IMR-90 (cell line): ENCODE measurements at regions not wholly inside any gene's neighbourhood (a gene's known extent, or its start where the extent isn't known, plus 50 kb on each side); places are given as distances from the start of the nearest gene placed in this dataset.

ENCODE experiments used
- ATAC-seq: fragments of 200-7000 bp; cut with Tn5 transposase; 2 replicates; pipeline ENCODE4 v1.9.1; 2020; ENCODE audit warnings: low read depth, mild to moderate bottlenecking, moderate library complexity
- BruUV-seq: library from RNA; stranded (reverse); fragments of 400-500 nt; replicated peaks from 2 replicates; lab custom pipeline; 2021; lab: Mats Ljungman, UMichigan
- CTCF ChIA-PET: fragments of 300-600 bp; formaldehyde crosslinking; extraction: SDS; loops from one replicate; lab custom pipeline; 2021; ENCODE audit warnings: antibody characterized with exemption; lab: Yijun Ruan, JAX
- POLR2A ChIA-PET: fragments of 300-600 bp; sonication (Branson Sonifier 250); formaldehyde crosslinking; loops from one replicate; lab custom pipeline; 2022; ENCODE audit warnings: antibody characterized with exemption; ENCODE audit not compliant: unreplicated experiment; lab: Charles Lee
- DNase-seq: peaks from one replicate; pipeline ENCODE4 v3.0.0; 2013
- H2AFZ ChIP-seq: replicated peaks from 2 replicates; pipeline ENCODE3; 2013; ENCODE audit warnings: low read length, mild to moderate bottlenecking; ENCODE audit not compliant: poor library complexity
- H2AK5ac ChIP-seq: 2 replicates; pipeline ENCODE4 v1.6.1; 2013; ENCODE audit warnings: low read depth, low read length, inconsistent platforms
- H2AK9ac ChIP-seq: replicated peaks from 2 replicates; pipeline ENCODE3; 2013; ENCODE audit warnings: mild to moderate bottlenecking, low read depth, low read length, moderate library complexity; ENCODE audit not compliant: poor library complexity
- H2BK120ac ChIP-seq: 2 replicates; pipeline ENCODE4 v1.6.1; 2013; ENCODE audit warnings: low read depth, low read length, inconsistent platforms
- H2BK15ac ChIP-seq: 3 replicates; pipeline ENCODE4 v1.6.1; 2013; ENCODE audit warnings: low read depth, low read length, inconsistent platforms
- H2BK20ac ChIP-seq: 2 replicates; pipeline ENCODE4 v1.6.1; 2013; ENCODE audit warnings: low read depth, mild to moderate bottlenecking, inconsistent platforms, low read length, moderate library complexity
- H2BK5ac ChIP-seq: 2 replicates; pipeline ENCODE4 v1.6.1; 2013; ENCODE audit warnings: mild to moderate bottlenecking, low read depth, low read length, inconsistent platforms; ENCODE audit not compliant: poor library complexity, severe bottlenecking
- H3K14ac ChIP-seq: replicated peaks from 2 replicates; pipeline ENCODE4 v1.6.1; 2013; ENCODE audit warnings: low read depth, low read length, inconsistent platforms
- H3K18ac ChIP-seq: 2 replicates; pipeline ENCODE4 v1.6.1; 2013; ENCODE audit warnings: low read depth, low read length, control low read depth
- H3K23ac ChIP-seq: 2 replicates; pipeline ENCODE4 v1.6.1; 2013; ENCODE audit warnings: low read depth, low read length, inconsistent platforms
- H3K27ac ChIP-seq: 2 replicates; pipeline ENCODE4 v1.5.1; 2013; ENCODE audit warnings: mild to moderate bottlenecking, control low read depth, low read length; ENCODE audit not compliant: insufficient read depth
- H3K27me3 ChIP-seq: 2 replicates; pipeline ENCODE4 v1.6.1; 2013; ENCODE audit warnings: low read length; ENCODE audit not compliant: control insufficient read depth, insufficient read depth
- H3K36me3 ChIP-seq: 2 replicates; pipeline ENCODE4 v1.6.1; 2013; ENCODE audit warnings: low read length, mixed read lengths; ENCODE audit not compliant: control insufficient read depth, insufficient read depth
- H3K4ac ChIP-seq: 2 replicates; pipeline ENCODE4 v1.6.1; 2013; ENCODE audit warnings: low read depth, low read length, inconsistent platforms
- H3K4me1 ChIP-seq: 2 replicates; pipeline ENCODE4 v1.6.1; 2013; ENCODE audit warnings: low read length, mixed read lengths; ENCODE audit not compliant: control insufficient read depth, insufficient read depth
- H3K4me2 ChIP-seq: 2 replicates; pipeline ENCODE4 v1.6.1; 2013; ENCODE audit warnings: low read depth, mild to moderate bottlenecking, control low read depth, low read length, moderate library complexity
- H3K4me3 ChIP-seq: 2 replicates; pipeline ENCODE4 v1.5.1; 2013; ENCODE audit warnings: low read depth, mild to moderate bottlenecking, control low read depth, low read length, moderate library complexity; ENCODE audit not compliant: insufficient read depth
- H3K56ac ChIP-seq: 2 replicates; pipeline ENCODE4 v1.6.1; 2013; ENCODE audit warnings: low read length, inconsistent platforms; ENCODE audit not compliant: insufficient read depth; ENCODE audit errors: extremely low read depth
- H3K79me1 ChIP-seq, 2 experiments: 2 replicates each; pipeline ENCODE4 v1.6.1; 2013; ENCODE audit warnings: low read length in 2 of 2, inconsistent platforms in 1 of 2, low read depth in 1 of 2
- H3K9ac ChIP-seq: 2 replicates; pipeline ENCODE4 v1.6.1; 2013; ENCODE audit warnings: low read depth, low read length, control low read depth
- H3K9me1 ChIP-seq: 2 replicates; pipeline ENCODE4 v1.6.1; 2013; ENCODE audit warnings: low read length, inconsistent platforms; ENCODE audit not compliant: insufficient read depth
- H3K9me3 ChIP-seq: 2 replicates; pipeline ENCODE4 v1.6.1; 2013; ENCODE audit warnings: low read length; ENCODE audit not compliant: control insufficient read depth, insufficient read depth
- H4K20me1 ChIP-seq: 2 replicates; pipeline ENCODE4 v1.6.1; 2013; ENCODE audit warnings: low read length, inconsistent platforms; ENCODE audit not compliant: insufficient read depth
- H4K5ac ChIP-seq: 2 replicates; pipeline ENCODE4 v1.6.1; 2013; ENCODE audit warnings: mild to moderate bottlenecking, low read depth, low read length, control low read depth
- H4K8ac ChIP-seq, 2 experiments: 2 replicates each; pipeline ENCODE4 v1.6.1; 2013; ENCODE audit warnings: low read depth in 2 of 2, low read length in 2 of 2, control low read depth in 1 of 2, inconsistent platforms in 1 of 2
- H4K91ac ChIP-seq: 2 replicates; pipeline ENCODE4 v1.6.1; 2013; ENCODE audit warnings: low read depth, low read length, inconsistent platforms; ENCODE audit not compliant: insufficient read depth
- CHD1 ChIP-seq: IDR thresholded peaks from 2 replicates; pipeline ENCODE4 v1.6.1; 2012; ENCODE audit warnings: low read depth, low read length, improper control_type of control experiment
- CTCF ChIP-seq: conservative IDR thresholded peaks from 2 replicates; pipeline ENCODE4 v1.5.1; 2012; ENCODE audit warnings: mild to moderate bottlenecking, low read depth, low read length, improper control_type of control experiment
- MAFK ChIP-seq: IDR thresholded peaks from 2 replicates; pipeline ENCODE4 v1.6.1; 2012; ENCODE audit warnings: low read depth, low read length, improper control_type of control experiment
- RAD21 ChIP-seq: IDR thresholded peaks from 2 replicates; pipeline ENCODE4 v1.6.1; 2012; ENCODE audit warnings: low read length, improper control_type of control experiment
- SMC3 ChIP-seq: fragments of 150-350 bp; IDR thresholded peaks from 2 replicates; pipeline ENCODE4 v1.6.1; 2016; ENCODE audit warnings: low read depth, mild to moderate bottlenecking, antibody characterized with exemption, low read length, moderate library complexity
- USF2 ChIP-seq: fragments of 150-350 bp; IDR thresholded peaks from 2 replicates; pipeline ENCODE4 v1.6.1; 2017; ENCODE audit warnings: mild to moderate bottlenecking, antibody characterized with exemption, low read length, low read depth
- WGBS, 2 experiments: methylation state at CpG; one replicate each; pipeline versions ENCODE4 v1.1.5 to v1.1.7; 2013; ENCODE audit warnings: missing lambda C conversion rate in 2 of 2; ENCODE audit not compliant: insufficient read length in 1 of 2; ENCODE audit errors: extremely low coverage in 2 of 2; 5-methylcytosine and 5-hydroxymethylcytosine counted together
- dilution Hi-C: fragments of 300-500 bp; cut with HindIII; formaldehyde crosslinking; loops from one replicate; pipeline ENCODE4 v1.14.3; 2018; ENCODE audit warnings: low sequenced_read_pairs; ENCODE audit not compliant: unreplicated experiment
- in situ Hi-C: fragments of 300-500 bp; cut with MboI; formaldehyde crosslinking; loops from 3 replicates; pipeline ENCODE4 v1.14.3; 2019; ENCODE audit warnings: low sequenced_read_pairs, inconsistent platforms, mixed read lengths
- intact Hi-C: fragments of 100-400 bp; cut with micrococcal nuclease; formaldehyde crosslinking; loops from 2 replicates; pipeline ENCODE4 v1.10.0; 2022

GRCh38 chr12:88993651-88994050, 358.6 kb downstream of the DUSP6 start:
- TF ChIP-seq CHD1 = no peak
- no peak for TF ChIP-seq USF2
- TF ChIP-seq MAFK = no peak
- TF ChIP-seq RAD21 = peak; percentile 86
- TF ChIP-seq CTCF = peak; percentile 73
- peak; percentile 84 for TF ChIP-seq SMC3
- no TSS peak for BruUV-seq
- POLR2A ChIA-PET = interaction anchor here (0.6 kb wide), 1 partner anchor 247 kb away, joined by 3 read pairs; no protein-coding TSS in a partner anchor

More at GRCh38 chr12:88993651-88994050, 358.6 kb downstream of the DUSP6 start:
- no peaks in the 10 kb centered on the region for H3K27me3 ChIP-seq
- no peak overlapping the region for H3K4me2 ChIP-seq
- no peak overlapping the region for H2AFZ ChIP-seq
- no peak overlapping the region for H2BK5ac ChIP-seq
- dilution Hi-C loops (loop anchor here (25.0 kb wide), 1 partner anchor 406 kb away; the partner anchor contains the start of gene KITLG), in situ Hi-C loops (loop anchor here (5.0 to 25.0 kb wide), 2 partner anchors 406 to 841 kb away; partner anchors contain the start of gene KITLG), intact Hi-C loops (loop anchor here (1.0 to 10.0 kb wide), 4 partner anchors 361 to 839 kb away; partner anchors contain the start of gene KITLG)
- no peaks in the 10 kb centered on the region for H3K9me1 ChIP-seq
- H3K4me3 ChIP-seq = no peak overlapping the region
- H3K14ac ChIP-seq = no peak overlapping the region
- no peaks in the 10 kb centered on the region for H4K20me1 ChIP-seq
- no peaks in the 10 kb centered on the region for H3K36me3 ChIP-seq
- H2AK5ac ChIP-seq = no peak overlapping the region
- H3K4ac ChIP-seq = no peak overlapping the region
- H3K4me1 ChIP-seq = no peaks in the 10 kb centered on the region; the same call in 1 of the 2 replicates
- peak overlapping the region; percentile 21; the same call in 1 of the 2 replicates for H2BK120ac ChIP-seq
- H3K9ac ChIP-seq = no peak overlapping the region
- H3K18ac ChIP-seq = no peak overlapping the region
- no peak overlapping the region for H2BK20ac ChIP-seq
- ATAC-seq = peak; percentile 82
- no peak overlapping the region for H3K27ac ChIP-seq
- DNase-seq = peak; percentile 83
- 0 out of 3 replicates have a peak overlapping the region, but pooled peaks have one; percentile 48 for H2BK15ac ChIP-seq
- no peaks in the 10 kb centered on the region for H3K79me1 ChIP-seq
- H2AK9ac ChIP-seq = no peak overlapping the region
- no CpG with 5 or more reads among the region's 3 CpGs for WGBS, 2 experiments
- H3K56ac ChIP-seq = no peak overlapping the region
- no peak overlapping the region for H4K91ac ChIP-seq
- H3K9me3 ChIP-seq = no peaks in the 10 kb centered on the region
- no peak overlapping the region for H3K23ac ChIP-seq
- H4K5ac ChIP-seq = no peak overlapping the region
- CTCF ChIA-PET = interaction anchor here (0.7 to 2.3 kb wide), 7 partner anchors 12 to 440 kb away, joined by 3 to 6 read pairs (median 4); partner anchors contain the start of gene KITLG
- H4K8ac ChIP-seq = no peak overlapping the region
